ENCODE measurements at regions not wholly inside any gene's neighbourhood (a gene's known extent, or its start where the extent isn't known, plus 50 kb on each side); places are given as distances from the start of the nearest gene placed in this dataset.

GRCh38 chr7:34406848-34407530 lies 251.0 kb upstream of the NPSR1 start:
- Histone ChIP-seq H3K4ac (replicated peaks; ENCODE audit: insufficient read length, low read depth, low read length) (no peak overlapping the region), H4K5ac (ENCODE audit: insufficient read length, low read depth, low read length) (no peak overlapping the region), H3K4me2 (ENCODE audit: insufficient read depth in 1 of 2, low read depth in 2 of 2, low read length in 2 of 2) (no peak overlapping the region), H2BK5ac (ENCODE audit: low read depth, low read length) (no peak overlapping the region), H2AFZ (ENCODE audit: low read length) (no peak overlapping the region), H2AK5ac (ENCODE audit: low read depth, low read length) (no peak overlapping the region), H3K9me3 (ENCODE audit: insufficient read depth in 2 of 2, low read depth in 1 of 2, low read length in 1 of 2) (no peaks in the 10 kb centered on the region), H2BK120ac (replicated peaks; ENCODE audit: low read depth, low read length) (no peak overlapping the region), H3K4me3 (ENCODE audit: extremely low read depth in 1 of 4, insufficient read depth in 2 of 4, low read depth in 3 of 4, low read length in 4 of 4) (no peak overlapping the region), H3K27ac (ENCODE audit: low read depth, low read length) (no peak overlapping the region), H3K4me1 (replicated peaks in 1 of 4; ENCODE audit: control insufficient read depth in 3 of 4, insufficient read depth in 4 of 4, low read length in 3 of 4) (no peaks in the 10 kb centered on the region; a peak in 1 of 7 replicates), H3K56ac (replicated peaks; ENCODE audit: insufficient read length, low read depth, low read length) (no peak overlapping the region), H3K36me3 (ENCODE audit: control insufficient read depth in 2 of 4, insufficient read depth in 4 of 4, low read length in 3 of 4) (no peaks in the 10 kb centered on the region), H4K91ac (replicated peaks; ENCODE audit: insufficient read length, low read length) (no peak overlapping the region), H2BK15ac (ENCODE audit: low read length) (no peak overlapping the region), H3K23me2 (ENCODE audit: low read depth, low read length) (no peaks in the 10 kb centered on the region), H3K27me3 (replicated peaks in 1 of 4; ENCODE audit: control insufficient read depth in 3 of 4, extremely low read depth in 1 of 4, insufficient read depth in 3 of 4, low read length in 3 of 4) (no peaks in the 10 kb centered on the region), H3K14ac (ENCODE audit: insufficient read length) (no peak overlapping the region), H2BK20ac (ENCODE audit: low read length) (no peak overlapping the region), H4K20me1 (replicated peaks in 1 of 2; ENCODE audit: control insufficient read depth in 1 of 2, insufficient read depth in 2 of 2, low read length in 2 of 2) (no peaks in the 10 kb centered on the region), H3K79me2 (ENCODE audit: control insufficient read depth in 1 of 2, insufficient read depth in 2 of 2, low read length in 2 of 2) (no peaks in the 10 kb centered on the region), H4K8ac (ENCODE audit: extremely low read depth, insufficient read depth, low read length) (no peak overlapping the region), H2BK12ac (ENCODE audit: low read depth, low read length) (no peak overlapping the region), H3K79me1 (ENCODE audit: low read depth, low read length) (no peaks in the 10 kb centered on the region), H3K18ac (ENCODE audit: extremely low read depth, low read length) (no peak overlapping the region), H3K9ac (replicated peaks in 1 of 4; ENCODE audit: extremely low read depth in 1 of 4, low read depth in 3 of 4, low read length in 3 of 4) (no peak overlapping the region), H3K23ac (ENCODE audit: insufficient read length) (no peak overlapping the region)
- ChIA-PET CTCF (ENCODE audit: partially characterized antibody) (interaction anchor here (2.0 kb wide), 1 partner anchor 15 kb away, joined by 5 read pairs; no protein-coding TSS in a partner anchor), POLR2A (ENCODE audit: partially characterized antibody) (no interaction called here)
- WGBS, 2 experiments (ENCODE audit: extremely low coverage in 1 of 2, insufficient coverage in 1 of 2, insufficient read length in 1 of 2, insufficient replicate concordance in 2 of 2, low coverage in 1 of 2, low lambda C conversion rate in 2 of 2, missing lambda C conversion rate in 1 of 2), result 84% methylated on average over 5 of the region's 5 CpGs; no CpG with 5 or more reads in 1 of the 2 experiments
- DNase-seq (ENCODE audit: low read depth in 1 of 2, low spot score in 2 of 2) (no peak), FAIRE-seq (no peak)
- TF ChIP-seq RAD21 (IDR thresholded peaks at IDR 0.05 in 1 of 2, conservative IDR thresholded peaks at IDR 0.05 in 1 of 2; ENCODE audit: low read depth in 2 of 2, low read length in 2 of 2) (no peak), SIRT6 (IDR thresholded peaks at IDR 0.05; ENCODE audit: low read length) (no peak), RBBP5 (IDR thresholded peaks at IDR 0.05; ENCODE audit: borderline replicate concordance, low read depth, low read length) (no peak), ATF2 (IDR thresholded peaks at IDR 0.05; ENCODE audit: low read length) (no peak), HDAC6 (IDR thresholded peaks at IDR 0.05; ENCODE audit: low read depth, low read length) (no peak), JUN (IDR thresholded peaks at IDR 0.05; ENCODE audit: low read depth, low read length) (no peak), RNF2 (IDR thresholded peaks at IDR 0.05; ENCODE audit: borderline replicate concordance, low read depth, low read length, missing control alignments, poor library complexity, severe bottlenecking) (no peak), CBX5 (IDR thresholded peaks at IDR 0.05; ENCODE audit: low read depth, low read length) (no peak), POLR2A (IDR thresholded peaks at IDR 0.05; ENCODE audit: control extremely low read depth in 1 of 2, low read depth in 2 of 2, low read length in 2 of 2) (no peak), BRCA1 (IDR thresholded peaks at IDR 0.05; ENCODE audit: low read depth, low read length) (no peak), ASH2L (IDR thresholded peaks at IDR 0.05; ENCODE audit: low read length) (no peak), MAX (IDR thresholded peaks at IDR 0.05) (no peak)

All from H1 (cell line).